GM23338 (cell line): ENCODE measurements at regions not wholly inside any gene's neighbourhood (a gene's known extent, or its start where the extent isn't known, plus 50 kb on each side); places are given as distances from the start of the nearest gene placed in this dataset.

Experiments
- EZH2 ChIP-seq: fragments of 200-600 bp; sonication (generic); IDR thresholded peaks from one replicate; pipeline ENCODE4 v1.8.0; 2017; ENCODE audit warnings: antibody characterized with exemption, mild to moderate bottlenecking, low read depth; ENCODE audit not compliant: unreplicated experiment
- EZH2phosphoT487 ChIP-seq: fragments of 200-600 bp; sonication (generic); IDR thresholded peaks from one replicate; pipeline ENCODE4 v1.8.1; 2018; ENCODE audit warnings: antibody characterized with exemption; ENCODE audit not compliant: unreplicated experiment
- JUNB ChIP-seq: IDR thresholded peaks from one replicate; pipeline ENCODE4 v1.6.1; 2016; ENCODE audit warnings: antibody characterized with exemption; ENCODE audit not compliant: unreplicated experiment
- NANOG ChIP-seq: IDR thresholded peaks from 2 replicates; pipeline ENCODE4 v1.6.1; 2016; ENCODE audit warnings: antibody characterized with exemption, borderline replicate concordance
- STAT1 ChIP-seq: IDR thresholded peaks from one replicate; pipeline ENCODE4 v1.6.1; 2016; ENCODE audit warnings: antibody characterized with exemption; ENCODE audit not compliant: unreplicated experiment
- ZNF331 ChIP-seq: fragments of 250-450 bp; sonication (Bioruptor Pico); IDR thresholded peaks from 2 replicates; pipeline ENCODE4 v1.5.0; 2020; ENCODE audit warnings: low read depth, mild to moderate bottlenecking, moderate library complexity
- TF ChIP-seq, protein P1 (sequence below): fragments of 250-450 bp; sonication (Bioruptor Pico); IDR thresholded peaks from 2 replicates; pipeline ENCODE4 v1.5.0; 2020; ENCODE audit warnings: mild to moderate bottlenecking, moderate library complexity
- TF ChIP-seq, protein P2 (sequence below): IDR thresholded peaks from 2 replicates; pipeline ENCODE4 v1.6.1; 2016; ENCODE audit warnings: antibody characterized with exemption

DNA sequence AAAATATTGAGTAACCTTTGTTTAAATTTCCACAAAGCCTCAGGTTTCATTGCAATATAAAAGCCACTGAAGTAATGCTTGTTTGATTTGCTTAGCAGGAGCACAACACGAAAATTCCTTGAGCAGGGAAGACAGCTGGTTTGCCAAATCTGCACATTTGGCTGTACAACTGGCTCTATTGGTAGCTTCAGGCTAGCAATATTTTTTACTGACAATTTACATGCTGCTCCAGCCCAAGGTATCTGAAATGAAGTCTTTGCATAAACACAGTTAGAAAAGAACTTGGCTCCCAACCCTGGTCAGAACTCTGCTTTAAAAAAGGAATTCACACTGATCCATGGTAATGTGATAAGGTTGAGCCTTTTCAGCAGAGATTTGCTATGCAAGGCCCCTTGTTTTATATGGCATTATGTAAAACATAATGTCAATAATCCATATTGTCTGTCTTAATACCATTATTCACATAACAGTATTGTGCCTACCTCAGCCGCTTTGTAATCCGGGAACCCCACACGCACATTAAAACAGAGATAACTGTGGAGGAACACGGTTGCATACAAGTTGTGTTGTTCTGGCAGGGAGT is 55.7 kb upstream of the CHL1 start (continued):
- TF ChIP-seq, protein P1, sequence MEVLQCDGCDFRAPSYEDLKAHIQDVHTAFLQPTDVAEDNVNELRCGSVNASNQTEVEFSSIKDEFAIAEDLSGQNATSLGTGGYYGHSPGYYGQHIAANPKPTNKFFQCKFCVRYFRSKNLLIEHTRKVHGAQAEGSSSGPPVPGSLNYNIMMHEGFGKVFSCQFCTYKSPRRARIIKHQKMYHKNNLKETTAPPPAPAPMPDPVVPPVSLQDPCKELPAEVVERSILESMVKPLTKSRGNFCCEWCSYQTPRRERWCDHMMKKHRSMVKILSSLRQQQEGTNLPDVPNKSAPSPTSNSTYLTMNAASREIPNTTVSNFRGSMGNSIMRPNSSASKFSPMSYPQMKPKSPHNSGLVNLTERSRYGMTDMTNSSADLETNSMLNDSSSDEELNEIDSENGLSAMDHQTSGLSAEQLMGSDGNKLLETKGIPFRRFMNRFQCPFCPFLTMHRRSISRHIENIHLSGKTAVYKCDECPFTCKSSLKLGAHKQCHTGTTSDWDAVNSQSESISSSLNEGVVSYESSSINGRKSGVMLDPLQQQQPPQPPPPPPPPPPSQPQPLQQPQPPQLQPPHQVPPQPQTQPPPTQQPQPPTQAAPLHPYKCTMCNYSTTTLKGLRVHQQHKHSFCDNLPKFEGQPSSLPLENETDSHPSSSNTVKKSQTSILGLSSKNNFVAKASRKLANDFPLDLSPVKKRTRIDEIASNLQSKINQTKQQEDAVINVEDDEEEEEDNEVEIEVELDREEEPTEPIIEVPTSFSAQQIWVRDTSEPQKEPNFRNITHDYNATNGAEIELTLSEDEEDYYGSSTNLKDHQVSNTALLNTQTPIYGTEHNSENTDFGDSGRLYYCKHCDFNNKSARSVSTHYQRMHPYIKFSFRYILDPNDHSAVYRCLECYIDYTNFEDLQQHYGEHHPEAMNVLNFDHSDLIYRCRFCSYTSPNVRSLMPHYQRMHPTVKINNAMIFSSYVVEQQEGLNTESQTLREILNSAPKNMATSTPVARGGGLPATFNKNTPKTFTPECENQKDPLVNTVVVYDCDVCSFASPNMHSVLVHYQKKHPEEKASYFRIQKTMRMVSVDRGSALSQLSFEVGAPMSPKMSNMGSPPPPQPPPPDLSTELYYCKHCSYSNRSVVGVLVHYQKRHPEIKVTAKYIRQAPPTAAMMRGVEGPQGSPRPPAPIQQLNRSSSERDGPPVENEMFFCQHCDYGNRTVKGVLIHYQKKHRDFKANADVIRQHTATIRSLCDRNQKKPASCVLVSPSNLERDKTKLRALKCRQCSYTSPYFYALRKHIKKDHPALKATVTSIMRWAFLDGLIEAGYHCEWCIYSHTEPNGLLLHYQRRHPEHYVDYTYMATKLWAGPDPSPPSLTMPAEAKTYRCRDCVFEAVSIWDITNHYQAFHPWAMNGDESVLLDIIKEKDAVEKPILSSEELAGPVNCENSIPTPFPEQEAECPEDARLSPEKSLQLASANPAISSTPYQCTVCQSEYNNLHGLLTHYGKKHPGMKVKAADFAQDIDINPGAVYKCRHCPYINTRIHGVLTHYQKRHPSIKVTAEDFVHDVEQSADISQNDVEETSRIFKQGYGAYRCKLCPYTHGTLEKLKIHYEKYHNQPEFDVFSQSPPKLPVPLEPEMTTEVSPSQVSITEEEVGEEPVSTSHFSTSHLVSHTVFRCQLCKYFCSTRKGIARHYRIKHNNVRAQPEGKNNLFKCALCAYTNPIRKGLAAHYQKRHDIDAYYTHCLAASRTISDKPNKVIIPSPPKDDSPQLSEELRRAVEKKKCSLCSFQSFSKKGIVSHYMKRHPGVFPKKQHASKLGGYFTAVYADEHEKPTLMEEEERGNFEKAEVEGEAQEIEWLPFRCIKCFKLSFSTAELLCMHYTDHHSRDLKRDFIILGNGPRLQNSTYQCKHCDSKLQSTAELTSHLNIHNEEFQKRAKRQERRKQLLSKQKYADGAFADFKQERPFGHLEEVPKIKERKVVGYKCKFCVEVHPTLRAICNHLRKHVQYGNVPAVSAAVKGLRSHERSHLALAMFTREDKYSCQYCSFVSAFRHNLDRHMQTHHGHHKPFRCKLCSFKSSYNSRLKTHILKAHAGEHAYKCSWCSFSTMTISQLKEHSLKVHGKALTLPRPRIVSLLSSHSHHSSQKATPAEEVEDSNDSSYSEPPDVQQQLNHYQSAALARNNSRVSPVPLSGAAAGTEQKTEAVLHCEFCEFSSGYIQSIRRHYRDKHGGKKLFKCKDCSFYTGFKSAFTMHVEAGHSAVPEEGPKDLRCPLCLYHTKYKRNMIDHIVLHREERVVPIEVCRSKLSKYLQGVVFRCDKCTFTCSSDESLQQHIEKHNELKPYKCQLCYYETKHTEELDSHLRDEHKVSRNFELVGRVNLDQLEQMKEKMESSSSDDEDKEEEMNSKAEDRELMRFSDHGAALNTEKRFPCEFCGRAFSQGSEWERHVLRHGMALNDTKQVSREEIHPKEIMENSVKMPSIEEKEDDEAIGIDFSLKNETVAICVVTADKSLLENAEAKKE = no peak
- TF ChIP-seq ZNF331 (no peak), EZH2phosphoT487 (no peak), STAT1 (no peak), JUNB (no peak), NANOG (no peak), EZH2 (no peak)
- TF ChIP-seq, protein P2, sequence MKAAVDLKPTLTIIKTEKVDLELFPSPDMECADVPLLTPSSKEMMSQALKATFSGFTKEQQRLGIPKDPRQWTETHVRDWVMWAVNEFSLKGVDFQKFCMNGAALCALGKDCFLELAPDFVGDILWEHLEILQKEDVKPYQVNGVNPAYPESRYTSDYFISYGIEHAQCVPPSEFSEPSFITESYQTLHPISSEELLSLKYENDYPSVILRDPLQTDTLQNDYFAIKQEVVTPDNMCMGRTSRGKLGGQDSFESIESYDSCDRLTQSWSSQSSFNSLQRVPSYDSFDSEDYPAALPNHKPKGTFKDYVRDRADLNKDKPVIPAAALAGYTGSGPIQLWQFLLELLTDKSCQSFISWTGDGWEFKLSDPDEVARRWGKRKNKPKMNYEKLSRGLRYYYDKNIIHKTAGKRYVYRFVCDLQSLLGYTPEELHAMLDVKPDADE = no peak
